ENCODE measurements at regions not wholly inside any gene's neighbourhood (a gene's known extent, or its start where the extent isn't known, plus 50 kb on each side); places are given as distances from the start of the nearest gene placed in this dataset.
"Not testable (repeated sequence)": the region's sequence is repeated elsewhere in the genome, so short reads cannot be mapped to it uniquely, and the experiment has no call there.

DNA sequence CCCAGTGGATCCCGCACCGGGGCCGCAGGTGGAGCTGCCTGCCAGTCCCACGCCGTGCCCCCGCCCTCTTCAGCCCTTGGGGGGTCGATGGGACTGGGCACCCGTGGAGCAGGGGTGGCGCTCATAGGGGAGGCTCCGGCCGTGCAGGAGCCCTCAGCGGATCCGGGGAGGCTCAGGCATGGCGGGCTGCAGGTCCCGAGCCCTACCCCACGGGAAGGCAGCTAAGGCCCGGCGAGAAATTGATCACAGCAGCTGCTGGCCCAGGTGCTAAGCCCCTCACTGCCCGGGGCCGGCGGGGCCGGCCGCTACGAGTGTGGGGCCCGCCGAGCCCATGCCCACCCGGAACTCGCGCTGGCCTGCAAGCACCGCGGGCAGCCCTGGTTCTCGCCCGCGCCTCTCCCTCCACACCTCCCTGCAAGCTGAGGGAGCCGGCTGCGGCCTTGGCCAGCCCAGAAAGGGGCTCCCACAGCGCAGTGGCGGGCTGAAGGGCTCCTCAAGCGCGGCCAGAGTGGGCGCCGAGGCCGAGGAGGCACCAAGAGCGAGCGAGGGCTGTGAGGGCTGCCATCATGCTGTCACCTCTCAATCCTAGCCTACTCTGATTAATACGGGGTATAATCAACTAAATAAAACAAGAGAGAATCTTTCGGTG is 56.5 kb upstream of the ABHD2 start:
- not testable (repeated sequence) for DNase-seq

GRCh38 chr15:89034305-89034704 is 54.0 kb upstream of the ABHD2 start:
- no peak for DNase-seq

GRCh38 chr15:89035150-89035549 is 53.1 kb upstream of the ABHD2 start:
- DNase-seq = no peak

DNA sequence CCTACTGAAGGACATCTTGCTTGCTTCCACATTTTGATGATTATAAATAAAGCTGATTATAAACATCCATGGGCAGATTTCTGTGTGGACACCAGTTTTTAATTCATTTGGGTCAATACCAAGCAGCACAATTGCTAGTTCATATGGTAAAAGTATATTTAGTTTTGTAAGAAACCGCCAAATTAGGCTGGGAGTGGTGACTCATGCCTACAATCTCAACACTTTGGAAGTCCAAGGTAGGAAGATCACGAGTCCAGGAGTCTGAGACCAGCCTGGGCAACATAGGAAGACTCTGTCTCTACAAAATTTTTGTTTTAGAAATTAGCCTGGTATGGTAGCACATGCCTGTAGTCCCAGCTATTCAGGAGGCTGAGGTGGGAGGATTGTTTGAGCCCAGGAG is 52.6 kb upstream of the ABHD2 start:
- DNase-seq = no peak

DNA sequence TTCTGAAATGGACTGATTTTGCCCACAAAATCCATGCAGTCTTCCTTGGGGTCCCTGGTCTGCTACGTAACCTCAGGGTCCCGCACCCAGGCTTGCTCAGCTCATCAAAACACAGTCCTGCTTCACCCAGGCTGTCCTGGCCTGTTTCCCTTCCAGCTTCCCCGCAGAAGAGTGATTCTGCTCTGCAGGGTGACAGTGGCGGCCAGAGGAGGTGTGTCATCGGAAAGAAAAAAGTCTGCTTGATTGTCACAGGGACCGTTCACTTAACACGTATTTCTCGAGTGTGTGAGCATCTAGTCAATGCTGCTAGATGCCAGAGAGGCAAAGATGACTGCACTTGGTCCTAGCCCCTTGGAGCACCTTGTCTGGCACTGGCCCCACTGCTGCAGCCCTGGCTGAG is 50.1 kb upstream of the ABHD2 start:
- no peak for DNase-seq
